OCI-LY7 (cell line): ENCODE measurements at regions not wholly inside any gene's neighbourhood (a gene's known extent, or its start where the extent isn't known, plus 50 kb on each side); places are given as distances from the start of the nearest gene placed in this dataset.

Experiments
- BruUV-seq: library from RNA; stranded (reverse); fragments of 400-500 nt; replicated peaks from 2 replicates; lab custom pipeline; 2021; lab: Mats Ljungman, UMichigan
- CTCF ChIA-PET: fragments of 300-600 bp; sonication (Branson Sonifier 250); formaldehyde crosslinking; loops from one replicate; lab custom pipeline; 2022; ENCODE audit warnings: antibody characterized with exemption; ENCODE audit not compliant: unreplicated experiment; lab: Charles Lee
- POLR2A ChIA-PET: fragments of 300-600 bp; sonication (Branson Sonifier 250); formaldehyde crosslinking; loops from one replicate; lab custom pipeline; 2022; ENCODE audit warnings: antibody characterized with exemption; lab: Charles Lee
- DNase-seq: peaks from one replicate; pipeline ENCODE4 v3.0.0-alpha.2; 2015; ENCODE audit warnings: low spot score
- H2AFZ ChIP-seq: fragments of 200-600 bp; sonication (generic), shearing (Covaris generic); 2 replicates; pipeline ENCODE4 v1.6.1; 2014; ENCODE audit warnings: mild to moderate bottlenecking, antibody characterized with exemption, low read length, moderate library complexity
- H3K27ac ChIP-seq: fragments of 200-600 bp; sonication (generic); 2 replicates; pipeline ENCODE4 v1.5.1; 2014; ENCODE audit warnings: mixed run types, low read depth, mild to moderate bottlenecking, moderate library complexity, low read length, inconsistent platforms; ENCODE audit not compliant: poor library complexity, severe bottlenecking
- H3K36me3 ChIP-seq: fragments of 200-600 bp; sonication (generic); 2 replicates; pipeline ENCODE4 v1.6.1; 2014; ENCODE audit warnings: mild to moderate bottlenecking, antibody characterized with exemption, low read length, moderate library complexity, mixed read lengths; ENCODE audit not compliant: insufficient read depth
- H3K4me1 ChIP-seq: fragments of 200-600 bp; sonication (generic); 2 replicates; pipeline ENCODE4 v1.5.1; 2014; ENCODE audit warnings: mild to moderate bottlenecking, low read length; ENCODE audit not compliant: insufficient read depth, poor library complexity, severe bottlenecking
- H3K4me2 ChIP-seq: fragments of 200-600 bp; sonication (generic); 2 replicates; pipeline ENCODE4 v1.6.1; 2014; ENCODE audit warnings: mild to moderate bottlenecking, low read length
- H3K4me3 ChIP-seq: fragments of 200-600 bp; sonication (generic); 2 replicates; pipeline ENCODE4 v1.5.1; 2014; ENCODE audit warnings: mild to moderate bottlenecking, low read depth, low read length; ENCODE audit not compliant: poor library complexity, severe bottlenecking
- H3K79me2 ChIP-seq: fragments of 200-600 bp; sonication (generic); 2 replicates; pipeline ENCODE4 v1.6.1; 2016; ENCODE audit warnings: low read depth, mild to moderate bottlenecking, low read length, moderate library complexity, mixed read lengths; ENCODE audit not compliant: insufficient read depth
- H3K9me2 ChIP-seq: fragments of 200-600 bp; sonication (generic); 2 replicates; pipeline ENCODE4 v1.6.1; 2016; ENCODE audit warnings: mild to moderate bottlenecking, low read length, mixed read lengths; ENCODE audit not compliant: insufficient read depth
- H3K9me3 ChIP-seq: fragments of 200-600 bp; sonication (generic); 2 replicates; pipeline ENCODE4 v1.6.1; 2014; ENCODE audit warnings: mild to moderate bottlenecking, mixed run types, low read length, mixed read lengths
- H4K20me1 ChIP-seq: fragments of 200-600 bp; sonication (generic); 2 replicates; pipeline ENCODE4 v1.6.1; 2014; ENCODE audit warnings: mild to moderate bottlenecking, antibody characterized with exemption, low read length, moderate library complexity, mixed read lengths; ENCODE audit not compliant: insufficient read depth
- CTCF ChIP-seq: fragments of 200-600 bp; sonication (generic); conservative IDR thresholded peaks from 2 replicates; pipeline ENCODE4 v1.5.1; 2014; ENCODE audit warnings: mild to moderate bottlenecking, antibody characterized with exemption, low read length, moderate library complexity, mixed read lengths
- EZH2phosphoT487 ChIP-seq: fragments of 200-600 bp; sonication (generic); IDR thresholded peaks from 2 replicates; pipeline ENCODE4 v1.6.1; 2018; ENCODE audit warnings: low read depth, borderline replicate concordance, mild to moderate bottlenecking, mixed run types, antibody characterized with exemption, low read length, moderate library complexity, mixed read lengths
- intact Hi-C: fragments of 100-400 bp; cut with micrococcal nuclease; formaldehyde crosslinking; loops from one replicate; pipeline ENCODE4 v1.10.0; 2022; ENCODE audit not compliant: unreplicated experiment

- intact Hi-C loops = no loop called here
- ChIA-PET CTCF (no interaction called here), POLR2A (no interaction called here)
- H3K4me3 ChIP-seq = no peak overlapping the region
- no peak for DNase-seq
- no peaks in the 10 kb centered on the region for H3K36me3 ChIP-seq
- H3K9me3 ChIP-seq = no peaks in the 10 kb centered on the region
- H4K20me1 ChIP-seq = no peaks in the 10 kb centered on the region
- no peak overlapping the region for H3K27ac ChIP-seq
- H3K4me2 ChIP-seq = no peak overlapping the region
- no peaks in the 10 kb centered on the region for H3K4me1 ChIP-seq
- H3K79me2 ChIP-seq = no peaks in the 10 kb centered on the region
- no peaks in the 10 kb centered on the region for H3K9me2 ChIP-seq
- TF ChIP-seq CTCF (no peak), EZH2phosphoT487 (no peak)
- no TSS peak for BruUV-seq
- no peak overlapping the region for H2AFZ ChIP-seq
Measured at GRCh38 chrX:22810876-22811275, 188.9 kb upstream of the DDX53 start.

GRCh38 chrX:22818061-22818460 is 181.7 kb upstream of the DDX53 start:
- TF ChIP-seq CTCF = no peak
- TF ChIP-seq EZH2phosphoT487 = no peak
- H3K27ac ChIP-seq = no peak overlapping the region
- intact Hi-C loops = no loop called here
- no peak overlapping the region for H2AFZ ChIP-seq
- ChIA-PET POLR2A (interaction anchor here (0.7 kb wide), 1 partner anchor 1203 kb away, joined by 4 read pairs; no protein-coding TSS in a partner anchor), CTCF (no interaction called here)
- no peaks in the 10 kb centered on the region for H3K4me1 ChIP-seq
- H3K9me2 ChIP-seq = no peaks in the 10 kb centered on the region
- no peak overlapping the region for H3K4me2 ChIP-seq
- no TSS peak for BruUV-seq
- H4K20me1 ChIP-seq = no peaks in the 10 kb centered on the region
- no peak for DNase-seq
- no peak overlapping the region for H3K4me3 ChIP-seq
- H3K36me3 ChIP-seq = no peaks in the 10 kb centered on the region
- H3K79me2 ChIP-seq = no peaks in the 10 kb centered on the region
- no peaks in the 10 kb centered on the region for H3K9me3 ChIP-seq

GRCh38 chrX:22855693-22856092 is 144.1 kb upstream of the DDX53 start:
- BruUV-seq = no TSS peak

More at GRCh38 chrX:22855693-22856092, 144.1 kb upstream of the DDX53 start:
- Histone ChIP-seq H3K4me2 (no peak overlapping the region), H3K9me3 (no peaks in the 10 kb centered on the region), H2AFZ (no peak overlapping the region), H3K9me2 (no peaks in the 10 kb centered on the region), H3K4me1 (no peaks in the 10 kb centered on the region), H3K27ac (no peak overlapping the region), H3K4me3 (no peak overlapping the region), H3K36me3 (no peaks in the 10 kb centered on the region), H4K20me1 (no peaks in the 10 kb centered on the region), H3K79me2 (no peaks in the 10 kb centered on the region)
- no peak for TF ChIP-seq EZH2phosphoT487
- no peak for TF ChIP-seq CTCF
- no peak for DNase-seq
- intact Hi-C loops = no loop called here
- ChIA-PET CTCF (no interaction called here), POLR2A (no interaction called here)
